ENCODE measurements at regions not wholly inside any gene's neighbourhood (a gene's known extent, or its start where the extent isn't known, plus 50 kb on each side); places are given as distances from the start of the nearest gene placed in this dataset.

DNA sequence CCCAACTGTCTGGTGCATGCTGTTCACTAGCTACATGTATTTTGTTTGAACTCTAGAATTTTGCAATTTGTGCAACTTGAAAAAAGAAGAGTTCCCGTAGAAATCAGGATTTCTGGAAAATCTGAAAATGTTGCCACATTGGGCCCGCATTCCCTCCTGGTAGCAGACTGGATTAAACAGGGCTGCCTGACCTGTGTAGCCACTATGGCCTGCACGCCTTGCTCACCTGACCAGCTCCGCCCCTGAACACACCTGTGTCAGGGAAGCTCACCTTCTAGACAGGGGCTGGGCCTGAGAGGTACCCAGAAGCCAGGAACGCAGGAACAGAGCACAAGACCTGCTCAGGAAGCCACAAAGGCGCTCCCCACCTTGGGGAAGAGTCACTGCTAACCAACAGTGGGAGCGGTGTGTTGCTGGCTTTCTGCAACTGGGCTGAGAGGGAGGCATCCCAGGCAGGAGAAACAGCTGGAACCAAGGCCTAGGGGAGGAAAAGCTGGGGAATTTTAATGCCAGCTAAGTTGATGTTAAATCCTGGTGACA, 106.5 kb downstream of the UQCRFS1 start:
- Histone ChIP-seq H3K27ac (no peak overlapping the region), H3K36me3 (no peaks in the 10 kb centered on the region)
- intact Hi-C loops (cut with DNase I), result no loop called here

DNA sequence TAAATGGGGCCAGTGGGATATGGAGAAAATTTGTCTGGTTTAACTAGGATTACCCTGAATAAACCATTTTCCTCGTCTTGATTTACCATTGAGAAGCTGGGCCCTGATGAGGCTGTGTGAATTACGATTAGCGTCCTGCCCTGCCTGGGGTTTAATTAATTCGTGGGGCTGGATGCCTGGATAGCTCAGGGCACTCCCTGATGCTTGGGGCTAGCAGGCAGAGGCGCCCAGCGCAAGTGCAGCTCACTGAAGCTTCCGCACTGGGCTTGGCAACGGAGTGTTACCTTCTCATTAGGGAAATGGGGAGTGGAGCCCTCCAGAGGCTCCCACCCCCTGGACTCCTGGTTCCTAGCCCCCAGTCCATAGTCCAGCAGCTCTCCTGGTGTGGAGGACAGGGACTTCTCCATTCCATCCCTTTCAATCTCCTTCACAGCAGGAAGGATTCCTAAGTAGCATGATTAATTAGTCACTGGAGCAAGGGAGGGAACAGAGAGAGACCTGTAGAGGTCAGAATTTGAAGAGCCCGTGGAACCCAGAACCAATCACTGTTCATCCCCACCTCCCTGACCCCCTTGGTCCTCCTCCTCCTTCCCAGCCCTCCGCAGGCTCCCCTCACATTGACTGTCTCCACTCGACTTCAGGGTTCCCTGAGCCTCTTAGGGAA, 107.2 kb downstream of the UQCRFS1 start:
- no peak for DNase-seq
- Histone ChIP-seq H3K9me3 (no peaks in the 10 kb centered on the region), H3K27me3 (no peaks in the 10 kb centered on the region), H3K27ac (no peak overlapping the region), H3K9ac (ENCODE audit: low read depth in 2 of 2, low read length in 2 of 2) (no peak overlapping the region), H3K4me1 (no peaks in the 10 kb centered on the region), H3K4me3 (no peak overlapping the region), H3K36me3 (no peaks in the 10 kb centered on the region)
- intact Hi-C loops (cut with DNase I), result no loop called here
- TF ChIP-seq, protein P1, sequence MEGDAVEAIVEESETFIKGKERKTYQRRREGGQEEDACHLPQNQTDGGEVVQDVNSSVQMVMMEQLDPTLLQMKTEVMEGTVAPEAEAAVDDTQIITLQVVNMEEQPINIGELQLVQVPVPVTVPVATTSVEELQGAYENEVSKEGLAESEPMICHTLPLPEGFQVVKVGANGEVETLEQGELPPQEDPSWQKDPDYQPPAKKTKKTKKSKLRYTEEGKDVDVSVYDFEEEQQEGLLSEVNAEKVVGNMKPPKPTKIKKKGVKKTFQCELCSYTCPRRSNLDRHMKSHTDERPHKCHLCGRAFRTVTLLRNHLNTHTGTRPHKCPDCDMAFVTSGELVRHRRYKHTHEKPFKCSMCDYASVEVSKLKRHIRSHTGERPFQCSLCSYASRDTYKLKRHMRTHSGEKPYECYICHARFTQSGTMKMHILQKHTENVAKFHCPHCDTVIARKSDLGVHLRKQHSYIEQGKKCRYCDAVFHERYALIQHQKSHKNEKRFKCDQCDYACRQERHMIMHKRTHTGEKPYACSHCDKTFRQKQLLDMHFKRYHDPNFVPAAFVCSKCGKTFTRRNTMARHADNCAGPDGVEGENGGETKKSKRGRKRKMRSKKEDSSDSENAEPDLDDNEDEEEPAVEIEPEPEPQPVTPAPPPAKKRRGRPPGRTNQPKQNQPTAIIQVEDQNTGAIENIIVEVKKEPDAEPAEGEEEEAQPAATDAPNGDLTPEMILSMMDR (IDR thresholded peaks at IDR 0.05), result no peak

More for the DNA sequence above, 106.5 kb downstream of the UQCRFS1 start:
- H3K9ac ChIP-seq (ENCODE audit: low read depth in 2 of 2, low read length in 2 of 2), result no peak overlapping the region
- DNase-seq, result no peak
- TF ChIP-seq, protein P1 (IDR thresholded peaks at IDR 0.05), result no peak
- H3K9me3 ChIP-seq, result no peaks in the 10 kb centered on the region
- no peaks in the 10 kb centered on the region for H3K4me1 ChIP-seq
- no peak overlapping the region for H3K4me3 ChIP-seq
- H3K27me3 ChIP-seq, result no peaks in the 10 kb centered on the region

DNA sequence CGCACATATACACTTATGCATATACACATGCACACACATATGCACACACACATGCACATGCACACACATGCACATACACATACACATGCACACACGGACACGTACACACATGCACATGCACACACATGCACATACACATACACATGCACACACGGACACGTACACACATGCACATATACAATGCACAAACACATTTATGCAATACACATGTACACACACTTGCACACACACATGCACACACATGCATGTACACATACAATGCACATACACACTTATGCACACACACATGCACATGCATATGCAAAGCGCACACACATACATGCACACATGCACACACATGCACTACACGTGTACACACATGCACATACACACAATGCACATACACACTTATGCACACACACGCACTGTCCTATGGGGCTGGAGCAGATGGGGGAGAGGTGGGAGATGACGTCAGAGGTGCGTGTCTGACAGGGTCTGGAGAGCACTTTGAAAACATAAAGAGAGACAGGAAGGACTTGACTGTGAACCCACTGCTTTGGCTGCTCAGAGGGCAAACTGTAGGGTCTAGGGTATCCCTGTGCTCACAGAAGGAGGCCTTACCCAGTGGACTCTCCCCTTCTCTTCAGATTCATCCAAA, 108.2 kb downstream of the UQCRFS1 start:
- no peak for DNase-seq
- Histone ChIP-seq H3K9me3 (no peaks in the 10 kb centered on the region), H3K9ac (ENCODE audit: low read depth in 2 of 2, low read length in 2 of 2) (no peak overlapping the region), H3K4me3 (no peak overlapping the region), H3K4me1 (no peaks in the 10 kb centered on the region), H3K36me3 (no peaks in the 10 kb centered on the region), H3K27ac (no peak overlapping the region), H3K27me3 (no peaks in the 10 kb centered on the region)
- TF ChIP-seq, protein P1 (IDR thresholded peaks at IDR 0.05), result no peak
- intact Hi-C loops (cut with DNase I), result no loop called here

DNA sequence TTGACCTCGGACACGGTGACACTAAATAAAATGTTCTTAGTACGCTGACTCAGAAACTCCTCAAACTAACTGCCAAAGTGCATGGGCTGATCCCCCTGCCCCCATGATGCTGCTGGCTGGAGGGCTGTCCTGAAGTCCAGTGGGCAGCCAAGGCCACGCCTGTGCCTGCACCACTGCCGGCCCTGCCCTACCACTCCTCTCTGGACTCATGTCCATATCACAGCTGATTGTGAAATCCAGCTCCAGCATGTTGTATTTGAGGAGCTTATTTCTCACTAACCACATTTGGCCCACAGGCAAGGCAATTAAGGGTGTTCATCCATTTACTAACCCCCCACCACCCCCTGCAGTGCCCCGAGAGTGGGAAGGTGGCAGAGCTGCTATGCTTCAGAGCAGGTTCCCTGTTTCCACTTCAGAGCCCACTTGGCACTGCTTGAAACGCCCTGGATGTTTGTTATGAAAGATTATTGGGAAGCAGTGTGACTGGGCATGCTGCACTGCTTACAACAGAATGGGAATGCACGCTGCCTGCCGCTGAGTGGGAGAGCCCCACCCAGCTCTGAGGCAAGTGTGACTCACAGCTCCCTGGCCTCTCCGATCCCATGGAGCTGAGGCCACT, 114.0 kb downstream of the UQCRFS1 start:
- H3K4me1 ChIP-seq, result no peaks in the 10 kb centered on the region
- no peaks in the 10 kb centered on the region for H3K9me3 ChIP-seq
- intact Hi-C loops (cut with DNase I), result no loop called here
- peak; percentile 38 for DNase-seq
- no peak overlapping the region for H3K4me3 ChIP-seq
- no peak overlapping the region for H3K27ac ChIP-seq
- H3K9ac ChIP-seq (ENCODE audit: low read depth in 2 of 2, low read length in 2 of 2), result no peak overlapping the region
- no peaks in the 10 kb centered on the region for H3K36me3 ChIP-seq
- TF ChIP-seq, protein P1 (IDR thresholded peaks at IDR 0.05), result no peak
- H3K27me3 ChIP-seq, result no peaks in the 10 kb centered on the region

DNA sequence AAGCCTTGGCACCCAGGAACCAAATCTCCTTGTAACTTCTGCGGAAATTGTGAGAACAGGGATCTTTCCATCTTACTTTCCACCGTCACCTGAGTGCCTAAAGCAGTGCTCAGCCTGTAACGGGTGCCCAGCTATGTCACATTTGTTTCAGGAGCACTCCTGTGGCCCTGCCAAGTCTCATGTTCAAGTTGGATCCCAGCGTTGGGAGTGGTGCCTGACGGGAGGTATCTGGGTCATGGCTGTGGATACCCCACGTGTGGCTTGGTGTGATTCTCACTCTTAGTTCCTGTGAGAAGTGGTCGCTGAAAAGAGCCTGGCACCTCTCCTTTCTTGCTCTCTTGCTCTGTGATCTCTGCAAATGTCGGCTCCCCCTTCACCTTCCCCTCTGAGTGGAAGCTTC, 114.9 kb downstream of the UQCRFS1 start:
- no peak overlapping the region for H3K27ac ChIP-seq
- H3K4me3 ChIP-seq, result no peak overlapping the region
- DNase-seq, result no peak
- no peaks in the 10 kb centered on the region for H3K36me3 ChIP-seq
- no peaks in the 10 kb centered on the region for H3K27me3 ChIP-seq
- no peak overlapping the region for H3K9ac ChIP-seq (ENCODE audit: low read depth in 2 of 2, low read length in 2 of 2)
- intact Hi-C loops (cut with DNase I), result no loop called here
- no peaks in the 10 kb centered on the region for H3K4me1 ChIP-seq
- TF ChIP-seq, protein P1 (IDR thresholded peaks at IDR 0.05), result no peak
- H3K9me3 ChIP-seq, result no peaks in the 10 kb centered on the region
